ENCODE measurements at regions not wholly inside any gene's neighbourhood (a gene's known extent, or its start where the extent isn't known, plus 50 kb on each side); places are given as distances from the start of the nearest gene placed in this dataset.
"Not testable (repeated sequence)": the region's sequence is repeated elsewhere in the genome, so short reads cannot be mapped to it uniquely, and the experiment has no call there.

DNA sequence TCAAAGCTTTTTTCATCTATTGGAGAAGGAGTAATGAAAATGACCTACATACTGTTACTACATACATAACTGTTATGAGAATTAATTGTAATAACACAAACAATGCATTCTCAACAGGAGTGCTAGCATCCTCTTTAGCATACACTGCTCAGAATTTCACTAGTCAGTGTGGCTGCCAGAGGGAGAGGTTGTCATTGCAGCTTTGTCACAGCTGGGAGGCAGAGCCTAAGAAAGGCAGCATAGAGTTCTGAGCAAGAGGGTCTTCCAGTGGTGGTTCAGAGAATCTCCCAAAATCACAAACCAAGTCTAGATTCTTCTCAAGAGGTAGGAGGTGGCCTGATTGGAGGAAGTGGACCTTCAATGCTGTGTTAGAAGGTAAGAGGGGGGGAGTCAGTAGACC, 286.7 kb upstream of the CYRIA start:
- DNase-seq = no peak

DNA sequence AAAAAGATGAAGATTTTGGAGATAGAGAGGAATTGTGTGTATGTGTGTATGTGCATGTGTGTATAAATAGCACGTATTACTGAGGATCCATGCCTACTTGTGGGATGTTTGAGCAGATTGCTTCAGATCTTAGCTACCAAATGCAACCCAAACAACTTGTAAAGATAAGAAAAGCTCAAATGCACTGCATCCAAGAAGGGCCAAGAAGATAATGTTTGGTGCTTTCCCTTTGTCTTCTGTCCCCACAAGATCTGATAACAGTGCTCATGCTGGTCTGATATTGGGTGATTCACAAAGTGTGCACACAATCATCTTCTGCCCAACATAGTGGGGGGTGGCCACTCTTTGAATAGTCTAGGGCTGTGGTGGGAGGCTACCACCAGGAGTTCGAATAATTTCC, 284.8 kb upstream of the CYRIA start:
- no peak for DNase-seq

DNA sequence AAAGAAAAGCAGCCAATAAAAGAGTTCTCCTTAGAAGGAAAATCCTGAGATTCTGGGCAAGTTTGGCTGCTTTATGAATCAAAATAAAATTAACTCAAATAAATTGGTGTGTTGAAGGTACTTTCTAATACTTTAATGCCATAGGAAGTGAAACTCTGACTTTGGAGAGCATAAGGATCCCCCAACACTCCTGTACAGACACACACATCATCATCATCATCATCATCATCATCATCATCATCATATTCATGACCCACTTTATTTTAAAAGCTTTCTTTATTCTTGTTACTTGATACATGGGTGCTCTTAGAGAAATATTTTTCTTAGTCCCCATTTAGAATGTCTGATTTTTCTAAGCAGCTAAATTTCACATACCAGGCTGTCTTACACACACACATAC, 283.1 kb upstream of the CYRIA start:
- no peak for DNase-seq

DNA sequence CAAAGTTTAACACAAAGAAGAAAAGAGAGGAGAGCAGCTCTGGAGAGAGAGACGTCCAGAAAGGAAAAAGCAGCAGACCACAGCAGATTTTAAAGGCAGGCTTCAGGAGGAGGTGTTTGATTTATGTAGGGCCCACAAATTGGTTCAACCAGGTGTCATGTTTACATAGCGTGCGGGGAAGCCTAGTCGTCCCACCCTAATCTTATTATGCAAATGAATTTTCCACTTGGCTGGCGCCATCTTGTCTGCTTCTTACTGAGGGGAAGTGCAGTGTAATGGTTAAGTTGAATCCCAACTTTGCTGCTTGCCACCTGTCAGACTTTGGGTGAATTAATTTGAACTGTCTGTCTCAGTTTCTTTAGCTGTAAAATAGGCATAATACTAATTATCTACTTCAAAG, 282.4 kb upstream of the CYRIA start:
- no peak for DNase-seq

DNA sequence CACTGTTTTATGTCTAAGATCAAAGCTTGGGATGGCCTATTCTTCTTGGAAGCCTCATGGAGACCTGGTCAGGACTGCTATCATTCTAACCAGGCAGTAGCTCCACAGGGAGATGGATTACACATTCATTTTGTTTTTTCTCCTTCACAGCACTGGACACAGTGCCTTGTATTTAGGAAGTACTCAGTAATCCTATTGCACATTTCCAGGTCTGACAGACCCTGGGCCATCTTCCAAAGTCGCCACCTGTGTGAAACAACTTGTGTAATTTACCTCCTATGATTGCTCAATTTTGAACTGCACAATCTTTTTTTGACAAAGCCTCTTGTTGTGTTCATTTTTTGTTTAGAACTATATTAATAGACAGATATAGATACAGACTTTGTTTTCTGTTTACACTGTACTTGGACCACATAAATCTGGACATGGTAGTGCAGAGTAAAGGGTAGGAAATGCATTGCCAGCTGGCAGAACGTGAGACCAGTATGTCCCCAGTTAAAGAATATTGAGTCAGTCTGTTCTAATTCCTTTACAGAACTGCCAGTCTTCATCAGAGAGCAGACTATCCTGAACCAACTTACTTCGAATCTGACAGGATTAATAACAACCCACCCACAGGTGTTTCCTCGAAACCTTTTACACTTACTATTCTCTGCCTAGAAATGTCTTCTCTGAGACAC, 277.8 kb upstream of the CYRIA start:
- DNase-seq = no peak

DNA sequence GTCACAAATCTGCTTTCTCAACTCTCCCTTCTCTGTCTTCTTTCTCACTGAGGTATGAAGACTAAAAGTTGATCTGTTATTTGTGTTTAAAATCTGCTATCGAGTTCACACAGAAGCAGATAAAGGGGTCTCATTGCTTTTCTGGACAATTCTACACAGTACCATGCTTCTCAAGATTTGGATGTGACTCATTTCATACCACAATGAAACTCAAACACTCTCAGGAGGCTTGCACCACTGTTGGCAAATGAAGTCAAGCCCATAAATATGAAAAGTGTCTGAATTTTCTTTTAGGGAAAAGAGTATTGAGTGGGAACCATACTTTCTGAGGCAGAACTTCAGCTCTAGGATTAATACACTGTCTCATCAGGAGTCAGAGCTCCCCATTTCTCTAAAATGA, 274.6 kb upstream of the CYRIA start:
- DNase-seq = no peak

DNA sequence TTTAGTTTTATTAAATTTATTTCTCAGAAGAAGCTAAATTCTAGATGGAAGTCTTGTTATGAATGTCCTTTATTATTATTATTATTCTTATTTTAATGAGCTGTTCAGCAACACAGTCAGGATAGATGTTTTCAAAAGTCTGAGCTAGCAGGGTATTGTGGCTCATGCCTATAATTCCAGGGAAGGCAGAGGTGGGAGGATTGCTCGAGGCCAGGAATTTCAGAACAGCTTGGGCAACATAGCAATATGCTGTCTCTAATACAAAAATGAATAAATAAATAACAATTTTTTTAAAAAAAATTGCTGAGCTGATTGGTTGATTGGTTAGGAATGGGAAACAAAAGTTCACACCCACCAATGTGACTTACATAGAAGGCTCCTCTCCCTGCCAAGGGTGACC, 274.1 kb upstream of the CYRIA start:
- DNase-seq = no peak

DNA sequence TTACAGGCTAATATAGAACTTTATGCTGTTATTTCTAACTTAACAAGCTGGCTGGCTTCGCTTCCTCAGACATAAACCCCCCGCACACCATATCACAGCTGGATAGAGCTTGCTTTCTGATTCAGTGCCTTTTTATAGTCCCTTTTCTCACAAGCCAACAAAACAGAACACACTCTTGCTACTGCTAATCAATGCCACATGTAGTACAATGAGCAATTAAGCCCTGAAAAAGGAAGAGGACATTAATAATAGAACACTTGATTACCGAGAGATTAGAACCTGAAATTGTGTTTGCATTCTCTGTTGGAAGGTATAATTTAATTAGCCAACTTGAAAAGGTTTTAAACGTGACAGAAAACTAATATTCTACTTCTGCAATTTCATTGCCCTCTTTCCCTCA, 267.7 kb upstream of the CYRIA start:
- DNase-seq = no peak

DNA sequence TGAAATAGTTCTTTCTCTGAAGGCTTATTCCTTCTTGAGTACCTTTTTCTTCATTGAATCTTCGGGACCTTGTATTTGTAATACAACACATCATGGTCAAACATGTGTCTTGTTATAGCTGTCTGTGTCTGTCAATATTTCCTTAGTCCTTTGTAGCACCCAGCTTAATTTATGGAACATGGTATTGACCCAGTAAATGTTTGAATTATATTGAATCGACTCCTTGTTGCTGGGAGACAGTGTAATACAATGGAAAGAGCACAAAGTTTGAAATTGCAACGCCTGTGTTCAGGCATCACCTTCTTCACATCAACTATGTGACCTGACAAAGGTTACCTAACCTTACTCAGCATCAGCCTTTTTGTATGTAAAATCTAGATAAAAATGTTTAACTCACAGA, 267.2 kb upstream of the CYRIA start:
- no peak for DNase-seq

DNA sequence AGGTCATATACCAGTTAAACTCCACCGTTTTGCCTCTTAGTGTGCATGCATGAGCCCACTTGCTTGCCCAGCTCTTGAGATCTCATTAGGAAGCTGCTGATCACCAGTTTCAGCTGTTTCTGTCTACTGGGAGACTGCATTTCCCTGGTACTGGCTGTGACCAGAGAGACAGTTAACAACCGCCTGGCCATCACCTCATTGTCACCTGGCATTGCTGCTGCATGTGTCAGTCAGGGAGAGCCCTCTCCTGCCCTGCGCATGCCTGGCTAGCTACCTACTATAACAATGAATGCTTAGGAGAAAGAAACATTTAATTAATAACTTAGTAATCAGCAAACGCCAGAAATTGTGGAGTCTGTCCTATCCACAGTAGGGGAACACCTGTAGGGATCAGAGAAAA, 265.8 kb upstream of the CYRIA start:
- no peak for DNase-seq

DNA sequence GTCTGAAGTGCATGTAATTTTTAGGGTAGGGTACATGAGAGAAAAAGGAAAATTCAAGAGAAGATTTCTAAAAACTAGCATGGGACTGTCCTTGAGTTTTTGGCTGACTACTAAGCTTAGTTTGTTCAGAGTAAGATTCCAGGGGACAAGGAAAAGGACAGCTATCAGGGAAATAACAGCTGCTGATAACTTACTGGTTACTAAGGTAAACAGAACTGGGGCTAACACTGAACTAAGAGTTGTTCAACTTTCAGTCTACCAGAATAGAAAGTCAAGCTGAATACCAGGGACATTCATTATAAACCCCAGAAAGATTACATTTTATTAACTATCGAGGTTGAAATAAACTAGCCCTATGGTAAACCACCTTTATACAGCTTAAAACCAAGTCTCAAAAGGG, 261.8 kb upstream of the CYRIA start:
- no peak for DNase-seq

DNA sequence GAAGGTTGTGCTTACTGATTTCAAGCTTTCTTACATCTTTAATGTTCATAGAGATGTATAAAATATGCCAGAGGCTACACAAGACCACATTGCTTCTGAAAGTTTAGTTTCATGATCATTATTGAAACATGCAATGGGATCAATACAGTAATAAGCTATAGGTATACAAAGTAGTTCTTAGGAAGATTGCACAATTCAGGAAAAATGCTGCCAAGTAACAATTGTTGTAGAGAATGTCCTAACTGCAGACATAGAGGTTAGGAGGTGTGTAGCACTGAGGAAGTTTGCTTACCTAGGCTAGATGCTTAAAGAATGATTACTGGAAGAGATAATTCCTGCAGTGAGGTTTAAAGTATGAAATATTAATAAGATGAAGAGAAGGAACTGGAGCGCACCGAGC, 259.5 kb upstream of the CYRIA start:
- DNase-seq = no peak

DNA sequence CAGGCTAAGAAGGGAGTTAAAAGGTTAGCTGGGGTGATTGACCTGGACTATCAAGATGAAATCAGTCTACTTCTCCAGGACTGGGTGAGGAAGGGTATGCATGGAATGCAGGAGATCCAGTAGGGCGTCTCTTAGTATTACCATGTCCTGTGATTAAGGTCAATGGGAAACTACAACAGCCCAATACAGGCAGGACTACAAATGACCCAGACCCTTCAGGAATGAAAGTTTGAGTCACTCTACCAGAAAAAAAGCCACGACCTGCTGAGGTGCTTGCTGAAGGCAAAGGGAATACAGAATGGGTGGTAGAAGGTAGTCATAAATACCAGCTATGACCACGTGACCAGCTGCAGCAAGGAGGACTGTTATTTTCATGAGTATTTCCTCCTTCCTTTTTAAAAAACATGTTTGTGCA, 249.7 kb upstream of the CYRIA start:
- DNase-seq = not testable (repeated sequence)

DNA sequence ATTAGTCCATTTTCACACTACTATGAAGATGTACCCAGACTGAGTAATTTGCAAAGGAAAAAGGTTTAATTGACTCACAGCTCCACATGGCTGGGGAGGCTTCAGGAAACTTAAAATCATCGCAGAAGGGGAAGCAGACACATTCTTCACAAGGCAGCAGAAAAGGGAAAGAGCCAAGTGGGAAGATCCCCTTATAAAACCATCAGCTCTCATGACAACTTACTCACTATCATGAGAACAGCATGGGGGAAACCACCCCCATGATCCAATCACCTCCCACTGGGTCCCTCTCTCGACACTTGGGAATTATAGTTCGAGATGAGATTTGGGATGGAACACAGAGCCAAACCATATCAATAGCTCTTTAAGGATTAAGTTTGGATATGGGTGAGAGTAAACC, 246.1 kb upstream of the CYRIA start:
- DNase-seq = no peak

DNA sequence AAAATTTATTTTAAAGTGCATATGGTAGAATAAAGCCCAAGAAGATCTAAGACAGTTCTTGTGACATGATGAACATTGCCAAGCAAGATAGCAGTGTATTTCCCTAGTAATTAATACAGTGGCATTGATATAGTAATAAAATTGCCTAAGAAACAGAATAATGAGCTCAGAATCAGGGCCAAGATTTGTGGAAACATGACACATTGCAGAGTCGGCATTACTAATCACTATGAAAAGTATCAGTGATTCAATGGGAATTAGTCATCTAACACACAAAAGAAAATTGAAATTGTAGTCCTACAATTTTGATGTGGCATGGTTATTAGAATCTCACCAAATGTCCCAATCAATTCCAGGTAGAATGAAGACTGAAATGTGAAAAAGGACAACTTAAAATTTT, 243.0 kb upstream of the CYRIA start:
- DNase-seq = no peak

DNA sequence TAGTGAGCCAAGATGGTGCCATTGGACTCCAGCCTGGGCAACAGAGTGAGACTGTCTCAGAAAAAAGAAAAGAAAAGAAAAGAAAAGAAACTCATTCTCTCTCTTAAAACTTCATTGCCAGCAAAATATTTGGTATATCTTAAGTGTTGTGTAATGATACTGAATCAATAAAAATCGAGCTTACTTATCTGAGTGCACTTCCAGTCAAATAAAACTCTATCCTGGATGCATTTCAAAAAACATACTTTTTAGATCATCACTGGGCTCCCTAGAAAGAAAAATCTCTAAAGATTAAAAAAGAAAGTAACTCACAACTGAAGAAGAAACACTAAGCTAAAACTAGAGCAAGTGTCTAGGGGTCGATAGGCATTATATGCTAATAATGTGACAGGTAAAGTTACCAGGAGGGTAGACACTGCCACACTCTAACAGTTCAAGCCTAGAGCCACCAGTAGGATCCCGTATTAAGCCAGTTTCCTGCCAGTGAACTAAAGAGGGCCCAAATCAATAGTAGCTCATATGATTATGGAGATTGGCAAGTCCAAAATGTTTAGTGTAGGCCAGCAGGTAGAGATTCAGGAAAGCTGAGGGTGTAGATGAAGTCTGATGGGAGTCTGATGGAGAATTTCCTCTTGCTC, 242.1 kb upstream of the CYRIA start:
- no peak for DNase-seq

DNA sequence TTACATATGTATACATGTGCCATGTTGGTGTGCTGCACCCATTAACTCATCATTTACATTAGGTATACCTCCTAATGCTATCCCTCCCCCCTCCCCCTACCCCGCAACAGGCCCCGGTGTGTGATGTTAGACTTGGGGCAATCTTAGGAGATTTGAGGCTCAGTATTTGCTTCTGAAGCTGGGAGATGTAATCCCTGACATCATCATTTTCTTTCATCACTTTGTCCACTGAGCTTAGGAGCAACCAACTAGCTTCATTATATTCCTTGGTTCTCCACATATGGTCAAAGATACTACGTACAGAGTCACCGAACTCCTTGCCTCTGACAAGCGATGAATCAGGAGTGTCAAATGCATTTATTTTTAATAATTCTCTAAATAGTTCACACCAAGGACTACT, 239.7 kb upstream of the CYRIA start:
- DNase-seq = not testable (repeated sequence)

DNA sequence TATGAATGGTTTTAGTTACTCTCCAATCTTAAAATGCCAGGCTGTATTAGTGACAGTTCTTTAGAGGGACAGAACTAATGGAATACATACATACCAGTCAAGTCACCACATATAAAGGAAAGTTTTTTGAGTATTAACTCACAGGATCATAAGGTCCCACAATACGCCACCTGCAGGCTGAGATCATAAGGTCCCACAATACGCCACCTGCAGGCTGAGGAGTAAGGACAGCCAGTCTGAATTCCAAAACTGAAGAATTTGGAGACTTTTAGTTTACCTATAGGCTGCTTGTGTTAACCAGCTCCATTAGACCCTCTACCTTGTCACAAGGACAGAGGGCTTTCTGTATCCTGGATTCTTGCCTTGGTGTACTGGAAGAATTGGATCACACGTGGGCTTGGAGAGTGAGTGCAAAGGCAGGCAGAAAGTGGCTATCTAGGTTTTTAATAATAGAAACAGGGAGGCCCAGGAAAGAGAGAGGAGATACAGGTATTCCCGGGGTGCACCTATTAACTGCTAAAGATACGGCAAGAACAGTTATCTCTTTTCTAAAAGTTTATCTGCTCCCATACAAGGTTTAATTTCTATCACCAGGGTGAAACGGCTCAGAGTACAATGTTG, 234.9 kb upstream of the CYRIA start:
- DNase-seq = no peak

DNA sequence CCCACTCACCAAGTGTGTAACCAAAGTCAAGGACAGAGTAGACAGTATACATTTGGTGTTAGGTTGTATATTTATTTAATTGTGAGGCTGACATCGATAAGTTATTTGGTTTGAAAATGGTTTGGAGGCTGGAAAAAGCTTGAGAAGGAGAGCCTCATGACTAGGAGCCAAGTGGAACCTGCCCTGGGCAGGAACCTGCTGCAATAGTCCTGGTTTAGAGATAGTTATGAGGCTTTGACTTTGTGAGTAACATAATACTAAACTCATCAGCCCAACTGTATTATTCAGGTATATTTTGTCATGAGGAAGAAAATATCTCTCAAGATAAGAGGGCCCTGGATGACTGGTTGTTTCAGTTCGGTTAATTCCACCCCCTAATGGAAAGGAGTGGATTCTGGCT, 234.3 kb upstream of the CYRIA start:
- DNase-seq = no peak

DNA sequence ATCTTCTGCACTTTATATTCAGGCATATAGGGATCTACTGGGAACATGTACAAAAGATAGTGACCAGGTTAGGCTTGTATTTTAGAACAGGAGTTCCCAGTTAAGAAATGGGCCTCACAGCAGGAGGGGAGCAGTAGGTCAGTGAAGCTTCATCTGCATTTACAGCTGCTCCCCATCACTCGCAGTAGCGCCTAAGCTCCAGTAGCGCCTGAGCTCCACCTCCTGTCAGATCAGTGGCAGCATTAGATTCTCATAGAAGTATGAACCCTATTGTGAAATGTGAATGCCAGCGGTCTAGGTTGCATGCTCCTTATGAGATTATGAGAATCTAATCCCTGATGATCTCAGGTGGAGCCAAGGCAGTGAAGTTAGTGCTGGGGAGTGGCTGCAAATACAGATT, 224.4 kb upstream of the CYRIA start:
- DNase-seq = no peak

DNA sequence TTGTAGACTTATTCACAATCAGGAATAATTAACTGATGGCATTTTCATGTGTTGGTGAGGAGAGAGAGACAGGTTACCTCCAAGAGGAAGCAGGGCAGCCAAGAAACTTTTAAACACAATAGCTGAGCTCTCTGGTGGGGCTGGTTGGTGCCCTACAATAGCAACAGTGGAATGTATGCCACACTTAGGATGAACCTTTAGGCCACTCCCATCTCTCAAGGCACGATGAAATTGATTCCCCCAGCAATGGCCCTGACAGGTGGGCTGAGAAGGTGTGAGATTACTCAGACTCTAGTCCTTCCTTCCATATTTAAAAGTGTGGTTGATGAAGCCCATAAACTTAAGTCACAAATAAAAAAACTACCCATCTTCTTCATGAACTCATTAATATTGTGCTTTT, 219.4 kb upstream of the CYRIA start:
- DNase-seq = no peak

DNA sequence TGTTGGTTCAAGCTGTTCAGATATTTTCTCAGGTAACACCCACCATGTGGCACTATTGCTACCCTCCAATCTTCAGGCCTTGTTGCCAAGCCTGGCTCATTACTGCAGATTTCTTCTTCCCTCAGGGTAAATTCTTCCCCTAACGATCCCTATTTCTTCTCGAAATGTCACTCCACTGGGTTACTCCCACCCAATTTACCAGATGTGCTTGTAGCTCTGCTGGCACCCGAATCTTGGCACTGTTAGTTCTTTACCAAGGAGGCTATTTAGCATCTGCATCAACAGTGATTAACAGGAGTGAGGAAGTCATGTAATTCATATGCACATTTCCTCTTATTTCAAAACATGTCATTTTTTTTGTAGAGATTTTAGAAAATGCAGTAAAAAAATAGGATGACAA, 217.1 kb upstream of the CYRIA start:
- DNase-seq = no peak

DNA sequence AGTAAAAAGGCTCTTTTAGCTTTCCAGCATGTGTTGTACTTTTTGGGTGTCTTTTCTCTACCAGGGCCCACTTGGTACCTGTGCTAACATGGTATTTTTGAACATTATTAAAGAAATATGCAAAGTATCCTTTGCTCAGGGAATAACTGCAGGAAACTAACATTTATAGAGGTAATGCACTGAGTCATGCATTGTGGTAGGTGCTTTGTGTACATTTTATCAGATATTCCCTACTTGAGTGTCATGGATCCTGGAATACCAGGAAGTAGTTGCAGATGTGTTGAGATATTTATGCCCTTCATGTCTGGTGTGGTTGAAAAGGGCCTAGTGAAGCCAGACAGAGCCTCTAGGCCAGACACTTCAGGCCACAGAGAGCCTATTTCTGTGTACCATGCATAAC, 215.5 kb upstream of the CYRIA start:
- DNase-seq = no peak

DNA sequence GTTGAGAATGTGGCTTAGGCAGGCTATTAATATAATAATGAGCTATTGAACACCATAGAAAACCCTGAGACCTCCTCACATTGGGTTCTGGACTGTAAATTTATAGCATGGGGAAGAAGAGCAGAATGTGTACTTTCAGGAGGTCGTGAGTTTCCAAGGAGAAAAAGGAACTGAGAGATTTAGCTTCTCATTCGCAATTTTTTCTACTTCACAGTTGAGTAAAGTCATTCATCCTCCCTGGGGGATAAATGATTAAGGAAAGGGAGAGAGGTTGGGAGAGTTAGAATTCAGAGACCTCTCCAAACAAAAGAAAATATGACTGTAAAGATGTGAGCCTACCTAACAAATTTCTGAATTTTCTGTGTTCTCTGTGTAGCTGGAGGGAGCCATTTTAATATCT, 205.8 kb upstream of the CYRIA start:
- no peak for DNase-seq
